OCI-LY3 (cell line): ENCODE measurements at regions not wholly inside any gene's neighbourhood (a gene's known extent, or its start where the extent isn't known, plus 50 kb on each side); places are given as distances from the start of the nearest gene placed in this dataset.

Source experiments
- H2AFZ ChIP-seq: fragments of 200-600, 300-600 bp; shearing (Covaris generic); 2 replicates; pipeline ENCODE4 v1.6.0; 2014; ENCODE audit warnings: antibody characterized with exemption, low read depth, low read length
- H3K27ac ChIP-seq: fragments of 200-600, 300-600 bp; sonication (generic); 2 replicates; pipeline ENCODE4 v1.5.1; 2014; ENCODE audit warnings: mild to moderate bottlenecking, low read length, moderate library complexity, mixed read lengths
- H3K27me3 ChIP-seq: fragments of 200-600, 300-600 bp; sonication (generic); 2 replicates; pipeline ENCODE4 v1.6.1; 2014; ENCODE audit warnings: low read depth, low read length, mixed read lengths
- H3K36me3 ChIP-seq: fragments of 200-600, 300-600 bp; sonication (generic); replicated peaks from 2 replicates; pipeline ENCODE3; 2014; ENCODE audit warnings: low read depth, low read length, mixed read lengths
- H3K4me1 ChIP-seq: fragments of 300-600, 200-600 bp; sonication (generic); 2 replicates; pipeline ENCODE4 v1.6.1; 2014; ENCODE audit warnings: low read length, mixed read lengths
- H3K4me2 ChIP-seq: fragments of 200-600, 300-600 bp; sonication (generic); 2 replicates; pipeline ENCODE4 v1.6.1; 2014; ENCODE audit warnings: low read length, mixed read lengths
- H3K4me3 ChIP-seq: fragments of 300-600, 200-600 bp; sonication (generic); 2 replicates; pipeline ENCODE4 v1.5.1; 2014; ENCODE audit warnings: antibody characterized with exemption, mild to moderate bottlenecking, low read length, moderate library complexity
- H3K79me2 ChIP-seq: fragments of 300-600, 200-600 bp; shearing (Covaris generic); 2 replicates; pipeline ENCODE4 v1.6.1; 2014; ENCODE audit warnings: mild to moderate bottlenecking, low read length, mixed read lengths
- H3K9ac ChIP-seq: fragments of 300-600, 200-600 bp; shearing (Covaris generic); 2 replicates; pipeline ENCODE4 v1.6.0; 2014; ENCODE audit warnings: mild to moderate bottlenecking, low read length, moderate library complexity
- H3K9me3 ChIP-seq: fragments of 200-600, 300-600 bp; shearing (Covaris generic); 2 replicates; pipeline ENCODE4 v1.6.1; 2014; ENCODE audit warnings: low read length, mixed read lengths; ENCODE audit not compliant: insufficient read depth
- H4K20me1 ChIP-seq: fragments of 200-600, 300-600 bp; sonication (generic); 2 replicates; pipeline ENCODE4 v1.6.1; 2016; ENCODE audit warnings: low read length, mixed read lengths; ENCODE audit not compliant: insufficient read depth
- CTCF ChIP-seq: fragments of 200-600, 300-600 bp; sonication (generic); IDR thresholded peaks from 2 replicates; pipeline ENCODE4 v1.5.1; 2014; ENCODE audit warnings: antibody characterized with exemption, low read length, low read depth
- EZH2phosphoT487 ChIP-seq: fragments of 200-600 bp; shearing (Covaris generic); IDR thresholded peaks from 2 replicates; pipeline ENCODE4 v1.6.1; 2018; ENCODE audit warnings: antibody characterized with exemption, mixed run types, low read depth

GRCh38 chr22:22372086-22372485, 127.5 kb downstream of the VPREB1 start:
- Histone ChIP-seq H3K27ac (no peak overlapping the region), H4K20me1 (no peaks in the 10 kb centered on the region), H3K9me3 (no peaks in the 10 kb centered on the region), H3K4me3 (no peak overlapping the region), H3K36me3 (no peaks in the 10 kb centered on the region), H3K4me2 (no peak overlapping the region), H3K9ac (no peak overlapping the region), H2AFZ (no peak overlapping the region), H3K4me1 (peaks cover 18% of the 10 kb centered on the region), H3K27me3 (peaks cover 5% of the 10 kb centered on the region; the same call in 1 of the 2 replicates), H3K79me2 (no peaks in the 10 kb centered on the region)
- TF ChIP-seq CTCF, result no peak
- TF ChIP-seq EZH2phosphoT487, result no peak

GRCh38 chr22:22374163-22374562, 129.6 kb downstream of the VPREB1 start:
- peaks cover 16% of the 10 kb centered on the region for H3K4me1 ChIP-seq
- no peaks in the 10 kb centered on the region for H3K79me2 ChIP-seq
- H4K20me1 ChIP-seq, result no peaks in the 10 kb centered on the region
- H3K27me3 ChIP-seq, result peaks cover 5% of the 10 kb centered on the region; the same call in 1 of the 2 replicates
- H3K9me3 ChIP-seq, result no peaks in the 10 kb centered on the region
- H3K36me3 ChIP-seq, result no peaks in the 10 kb centered on the region
- no peak overlapping the region for H2AFZ ChIP-seq
- no peak overlapping the region for H3K27ac ChIP-seq
- H3K9ac ChIP-seq, result no peak overlapping the region
- H3K4me2 ChIP-seq, result no peak overlapping the region
- TF ChIP-seq EZH2phosphoT487 (no peak), CTCF (no peak)
- no peak overlapping the region for H3K4me3 ChIP-seq

- Histone ChIP-seq H3K27ac (no peak overlapping the region), H3K79me2 (no peaks in the 10 kb centered on the region), H3K4me2 (no peak overlapping the region), H4K20me1 (no peaks in the 10 kb centered on the region), H3K9me3 (no peaks in the 10 kb centered on the region), H2AFZ (no peak overlapping the region), H3K27me3 (peaks cover 5% of the 10 kb centered on the region; the same call in 1 of the 2 replicates), H3K36me3 (no peaks in the 10 kb centered on the region), H3K4me1 (peaks cover 12% of the 10 kb centered on the region), H3K9ac (no peak overlapping the region), H3K4me3 (no peak overlapping the region)
- no peak for TF ChIP-seq EZH2phosphoT487
- no peak for TF ChIP-seq CTCF
These were observed 130.0 kb downstream of the VPREB1 start for GRCh38 chr22:22374579-22374978.

- no peak overlapping the region for H3K4me2 ChIP-seq
- H3K9ac ChIP-seq, result no peak overlapping the region
- H3K36me3 ChIP-seq, result no peaks in the 10 kb centered on the region
- peaks cover 5% of the 10 kb centered on the region; the same call in 1 of the 2 replicates for H3K27me3 ChIP-seq
- H3K79me2 ChIP-seq, result no peaks in the 10 kb centered on the region
- H3K27ac ChIP-seq, result no peak overlapping the region
- H3K4me3 ChIP-seq, result no peak overlapping the region
- no peaks in the 10 kb centered on the region for H4K20me1 ChIP-seq
- no peak overlapping the region for H2AFZ ChIP-seq
- peaks cover 10% of the 10 kb centered on the region for H3K4me1 ChIP-seq
- H3K9me3 ChIP-seq, result no peaks in the 10 kb centered on the region
- no peak for TF ChIP-seq EZH2phosphoT487
- no peak for TF ChIP-seq CTCF
These were observed 131.2 kb downstream of the VPREB1 start for GRCh38 chr22:22375576-22376351.
